ENCODE measurements at regions not wholly inside any gene's neighbourhood (a gene's known extent, or its start where the extent isn't known, plus 50 kb on each side); places are given as distances from the start of the nearest gene placed in this dataset.

DNA sequence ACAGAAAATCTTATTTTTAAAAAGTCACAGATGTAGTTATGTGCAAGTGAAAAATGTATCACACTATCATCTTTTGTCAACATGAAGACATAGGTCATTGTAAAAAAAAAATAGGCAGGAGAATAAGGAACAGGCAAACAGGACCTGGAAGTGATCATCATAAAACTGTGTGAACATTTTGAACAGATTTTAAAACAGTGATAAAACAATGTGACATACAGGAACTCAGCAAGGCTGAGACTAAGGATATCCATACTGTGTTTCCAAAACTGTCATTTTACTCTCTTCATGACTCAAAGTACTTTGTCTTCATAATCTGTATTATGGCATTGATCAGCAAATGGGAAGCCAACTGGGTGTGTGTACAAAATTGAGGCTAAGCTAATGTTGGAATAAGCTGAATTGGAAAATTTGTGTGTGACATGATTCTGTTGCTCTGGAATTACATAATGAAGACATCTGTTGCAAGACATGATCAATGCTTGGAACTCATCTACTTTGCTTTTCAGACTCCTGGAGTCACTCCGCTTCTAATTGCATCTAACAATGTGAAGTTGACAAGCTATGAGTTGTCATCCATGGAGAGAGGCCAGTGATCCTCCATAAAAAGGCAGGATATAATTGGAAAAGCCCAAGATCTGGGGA, 978.7 kb upstream of the NUDT12 start:
- Histone ChIP-seq H3K9ac (ENCODE audit: low read depth, low read length) (no peak overlapping the region), H4K91ac (ENCODE audit: insufficient read depth, low read depth, low read length) (no peak overlapping the region), H3K9me1 (ENCODE audit: insufficient read depth, low read length) (no peaks in the 10 kb centered on the region), H2AK5ac (ENCODE audit: low read depth, low read length) (no peak overlapping the region), H2AFZ (replicated peaks; ENCODE audit: low read length, poor library complexity) (no peak overlapping the region), H4K20me1 (ENCODE audit: insufficient read depth, low read length) (no peaks in the 10 kb centered on the region), H3K27ac (ENCODE audit: insufficient read depth, low read length) (no peak overlapping the region), H3K23ac (ENCODE audit: low read depth, low read length) (no peak overlapping the region), H4K5ac (ENCODE audit: low read depth, low read length) (no peak overlapping the region), H3K79me1 (ENCODE audit: low read depth in 1 of 2, low read length in 2 of 2) (no peaks in the 10 kb centered on the region), H2BK120ac (ENCODE audit: low read depth, low read length) (no peak overlapping the region), H3K18ac (ENCODE audit: low read depth, low read length) (no peak overlapping the region), H3K56ac (ENCODE audit: extremely low read depth, insufficient read depth, low read length) (no peak overlapping the region), H4K8ac (ENCODE audit: low read depth in 2 of 2, low read length in 2 of 2) (no peak overlapping the region), H3K14ac (replicated peaks; ENCODE audit: low read depth, low read length) (no peak overlapping the region), H3K9me3 (ENCODE audit: control insufficient read depth, insufficient read depth, low read length) (no peaks in the 10 kb centered on the region), H2BK20ac (ENCODE audit: low read depth, low read length) (no peak overlapping the region), H2BK15ac (ENCODE audit: low read depth, low read length) (no peak overlapping the region; the same call in 2 of the 3 replicates), H3K4ac (ENCODE audit: low read depth, low read length) (no peak overlapping the region), H2AK9ac (replicated peaks; ENCODE audit: low read depth, low read length, poor library complexity) (no peak overlapping the region), H3K4me3 (ENCODE audit: insufficient read depth, low read depth, low read length) (no peak overlapping the region), H3K4me2 (ENCODE audit: low read depth, low read length) (no peak overlapping the region), H3K4me1 (ENCODE audit: control insufficient read depth, insufficient read depth, low read length) (no peaks in the 10 kb centered on the region), H3K36me3 (ENCODE audit: control insufficient read depth, insufficient read depth, low read length) (no peaks in the 10 kb centered on the region), H2BK5ac (ENCODE audit: low read depth, low read length, poor library complexity, severe bottlenecking) (no peak overlapping the region), H3K27me3 (ENCODE audit: control insufficient read depth, insufficient read depth, low read length) (no peaks in the 10 kb centered on the region)
- intact Hi-C loops (cut with micrococcal nuclease) (no loop called here), dilution Hi-C loops (cut with HindIII; ENCODE audit: low sequenced_read_pairs, unreplicated experiment) (no loop called here), in situ Hi-C loops (cut with MboI; ENCODE audit: low sequenced_read_pairs) (no loop called here)
- no peak for DNase-seq
- no peak for ATAC-seq (ENCODE audit: low read depth)
- BruUV-seq (replicated peaks): no TSS peak
- ChIA-PET POLR2A (ENCODE audit: unreplicated experiment) (no interaction called here), CTCF (no interaction called here)
- TF ChIP-seq CEBPB (IDR thresholded peaks at IDR 0.05; ENCODE audit: low read depth, low read length) (no peak), MXI1 (IDR thresholded peaks at IDR 0.05; ENCODE audit: borderline replicate concordance, low read depth, low read length) (no peak), NFE2L2 (IDR thresholded peaks at IDR 0.05; ENCODE audit: low read depth, low read length) (no peak), SMC3 (IDR thresholded peaks at IDR 0.05; ENCODE audit: low read depth, low read length) (no peak), RCOR1 (IDR thresholded peaks at IDR 0.05; ENCODE audit: insufficient replicate concordance, low read length) (no peak), CHD1 (IDR thresholded peaks at IDR 0.05; ENCODE audit: low read depth, low read length) (no peak)
- TF ChIP-seq, protein P1, sequence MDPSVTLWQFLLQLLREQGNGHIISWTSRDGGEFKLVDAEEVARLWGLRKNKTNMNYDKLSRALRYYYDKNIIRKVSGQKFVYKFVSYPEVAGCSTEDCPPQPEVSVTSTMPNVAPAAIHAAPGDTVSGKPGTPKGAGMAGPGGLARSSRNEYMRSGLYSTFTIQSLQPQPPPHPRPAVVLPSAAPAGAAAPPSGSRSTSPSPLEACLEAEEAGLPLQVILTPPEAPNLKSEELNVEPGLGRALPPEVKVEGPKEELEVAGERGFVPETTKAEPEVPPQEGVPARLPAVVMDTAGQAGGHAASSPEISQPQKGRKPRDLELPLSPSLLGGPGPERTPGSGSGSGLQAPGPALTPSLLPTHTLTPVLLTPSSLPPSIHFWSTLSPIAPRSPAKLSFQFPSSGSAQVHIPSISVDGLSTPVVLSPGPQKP (IDR thresholded peaks at IDR 0.05; ENCODE audit: borderline replicate concordance, low read depth, low read length): no peak
- no CpG with 5 or more reads among the region's 1 CpG for WGBS, 2 experiments (ENCODE audit: extremely low coverage in 2 of 2, insufficient read length in 1 of 2)

All from IMR-90 (cell line).